H54 (cell line): ENCODE measurements at regions not wholly inside any gene's neighbourhood (a gene's known extent, or its start where the extent isn't known, plus 50 kb on each side); places are given as distances from the start of the nearest gene placed in this dataset.

Experiments
- DNase-seq: peaks from one replicate; pipeline ENCODE4 v3.0.0; 2011; ENCODE audit warnings: low spot score, mixed read lengths; ENCODE audit not compliant: insufficient read length
- FAIRE-seq: peaks from 3 replicates; lab custom pipeline; 2011; peaks lifted over from hg19 to GRCh38; lab: Jason Lieb, UNC
- POLR2A ChIP-seq: IDR thresholded peaks from 2 replicates; pipeline ENCODE4 v1.6.1; 2011; ENCODE audit warnings: low read depth, mild to moderate bottlenecking, low read length

DNA sequence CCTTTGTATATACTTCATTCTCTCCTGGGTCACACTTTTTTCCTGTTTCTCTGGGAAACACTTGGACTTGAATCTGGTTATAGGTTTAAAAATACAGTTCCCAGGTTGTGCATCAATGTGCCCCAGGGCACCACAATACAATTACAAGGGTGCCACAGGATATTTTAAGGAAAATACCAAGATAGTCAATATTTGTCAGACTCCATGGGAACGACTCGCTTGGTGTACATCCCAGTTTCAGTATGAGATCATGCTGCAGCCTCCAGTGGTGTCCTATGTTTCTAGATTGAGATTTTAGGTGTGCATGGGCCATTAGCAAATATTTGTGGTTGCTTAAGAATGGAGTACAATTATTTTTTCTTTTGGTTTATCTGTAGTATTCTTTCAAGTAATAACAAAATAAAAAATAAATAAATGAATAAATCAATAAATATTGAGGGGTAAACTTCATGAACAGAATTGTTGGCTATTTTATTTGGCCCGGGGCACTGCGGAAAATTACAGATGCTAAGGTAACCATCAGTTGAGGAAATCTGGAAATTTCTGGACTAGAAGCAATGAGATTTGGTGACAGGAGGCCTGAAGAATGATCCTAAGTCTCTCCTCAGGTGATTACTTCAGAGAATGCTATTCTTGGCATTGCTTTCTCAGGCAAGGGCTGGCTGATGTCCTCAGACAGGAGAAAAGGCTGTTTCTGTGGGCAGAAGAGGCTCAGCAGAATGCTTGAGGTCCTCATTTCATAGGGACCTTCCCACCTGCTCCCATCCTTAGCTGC, 649.3 kb upstream of the SOX11 start:
- TF ChIP-seq POLR2A, result no peak
- FAIRE-seq (no peak), DNase-seq (no peak)

DNA sequence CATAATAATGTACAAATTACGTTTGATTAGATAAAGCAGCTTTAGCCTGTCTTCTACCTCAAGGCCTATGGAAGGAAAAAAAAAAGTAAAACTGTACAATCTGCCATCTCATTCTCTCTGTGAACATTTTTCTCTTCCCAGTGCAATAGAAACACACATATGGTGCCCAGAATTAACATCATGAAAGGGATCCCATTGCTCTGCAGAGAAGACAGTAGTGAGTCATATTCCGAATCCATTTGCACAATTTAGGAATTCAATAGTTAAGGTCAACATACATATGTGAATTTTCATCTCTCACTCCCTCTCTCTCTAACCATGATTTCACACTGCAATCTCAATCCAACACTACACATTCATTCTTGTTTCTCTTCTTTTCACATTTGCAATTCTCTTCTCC, 640.9 kb upstream of the SOX11 start:
- DNase-seq, result no peak
- no peak for FAIRE-seq
- no peak for TF ChIP-seq POLR2A

DNA sequence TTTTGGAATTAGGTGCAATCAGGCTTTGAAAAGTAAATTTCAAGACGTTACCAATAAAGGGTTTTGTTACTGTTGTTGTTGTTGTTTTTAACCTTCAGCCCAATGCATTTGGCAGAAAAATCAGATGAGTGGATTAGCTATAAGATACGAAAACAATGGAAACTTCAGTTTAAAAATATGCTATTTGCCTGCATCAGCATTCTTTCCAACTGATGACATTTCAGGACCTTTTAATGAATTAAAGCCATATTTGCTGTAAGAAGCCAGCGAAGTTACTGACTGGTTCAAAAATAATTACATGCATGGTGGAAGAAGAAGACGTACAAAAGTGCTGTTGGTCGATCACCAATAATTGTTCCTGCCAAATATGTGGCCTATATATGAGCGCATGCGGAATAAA, 639.3 kb upstream of the SOX11 start:
- FAIRE-seq, result no peak
- TF ChIP-seq POLR2A, result no peak
- DNase-seq, result no peak

DNA sequence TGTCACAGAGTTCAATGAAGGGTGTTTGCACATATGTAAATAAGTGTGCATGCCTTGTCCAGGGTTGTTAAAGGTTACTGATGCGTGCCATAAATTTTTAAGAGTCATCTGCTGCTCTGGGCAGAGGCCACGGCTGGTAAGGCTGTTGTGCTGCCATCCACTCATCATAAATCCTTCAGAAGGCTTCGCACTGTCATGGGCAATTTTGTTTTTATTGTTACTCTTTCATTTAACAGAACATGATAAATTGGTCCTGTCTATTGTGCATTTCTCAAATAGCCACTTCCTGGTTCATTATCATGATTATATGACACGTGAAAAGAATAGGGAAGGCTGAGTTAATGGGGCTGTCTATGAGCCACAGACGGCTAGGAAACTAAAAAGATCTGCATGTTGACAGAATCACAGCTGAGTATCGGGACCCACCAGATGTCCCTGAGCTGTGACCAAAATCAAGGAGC, 634.3 kb upstream of the SOX11 start:
- DNase-seq (no peak), FAIRE-seq (no peak)
- no peak for TF ChIP-seq POLR2A

DNA sequence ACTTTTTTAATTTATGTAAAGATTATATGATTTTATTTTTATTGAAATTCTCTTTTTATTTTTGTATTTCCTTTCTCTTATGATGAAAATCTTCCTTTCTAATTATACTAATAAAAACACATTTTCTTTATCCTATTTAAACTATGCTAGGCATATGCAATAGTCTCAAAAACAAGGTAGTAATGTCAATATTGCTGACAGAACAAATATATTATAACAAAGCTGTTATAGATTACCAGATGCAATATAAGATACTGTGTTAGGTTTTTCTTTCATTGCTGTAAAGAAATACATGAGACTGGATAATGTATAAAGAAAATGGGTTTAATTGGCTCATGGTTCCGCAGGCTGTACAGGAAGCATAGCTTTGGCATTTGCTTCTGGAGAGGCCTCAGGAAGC, 631.2 kb upstream of the SOX11 start:
- no peak for TF ChIP-seq POLR2A
- FAIRE-seq, result no peak
- no peak for DNase-seq

DNA sequence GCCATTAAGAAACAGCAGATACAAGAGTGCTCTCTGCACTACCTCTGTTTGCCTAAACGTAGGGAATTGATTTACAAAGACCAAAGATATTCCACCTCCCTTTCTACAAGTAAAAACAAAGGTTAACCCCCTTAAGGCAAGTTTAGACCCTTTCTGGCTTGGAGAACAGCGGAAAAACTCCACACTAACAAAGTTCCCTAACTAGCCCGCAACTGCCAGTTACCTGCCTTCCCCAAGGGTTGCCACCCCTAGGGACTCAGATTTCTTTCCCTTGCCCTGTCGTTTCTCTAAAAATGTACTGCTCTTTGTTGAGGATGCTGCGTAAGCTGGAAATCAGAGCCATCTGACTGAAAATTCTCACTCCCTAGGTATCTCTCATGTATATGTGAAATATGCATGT, 627.5 kb upstream of the SOX11 start:
- TF ChIP-seq POLR2A, result no peak
- DNase-seq (no peak), FAIRE-seq (no peak)

DNA sequence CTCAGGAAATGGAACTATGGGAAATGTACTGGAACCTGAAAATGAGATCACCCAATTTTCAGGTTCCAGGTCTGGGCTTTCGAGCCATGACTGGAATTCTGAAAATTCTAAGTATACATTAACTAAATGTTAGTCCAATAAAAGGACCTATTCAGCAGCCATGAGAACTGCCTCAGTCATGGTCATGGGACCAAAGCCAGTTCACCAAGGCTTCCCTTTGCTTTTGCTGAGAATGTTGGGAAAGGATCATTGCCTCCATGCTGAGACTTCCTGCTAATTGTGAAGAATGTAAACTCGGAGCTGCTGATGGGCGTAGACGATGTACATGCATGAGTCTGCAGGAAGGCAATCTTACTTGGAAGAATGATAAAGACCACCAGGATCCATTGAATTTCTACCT, 624.4 kb upstream of the SOX11 start:
- DNase-seq (no peak), FAIRE-seq (no peak)
- TF ChIP-seq POLR2A, result no peak

DNA sequence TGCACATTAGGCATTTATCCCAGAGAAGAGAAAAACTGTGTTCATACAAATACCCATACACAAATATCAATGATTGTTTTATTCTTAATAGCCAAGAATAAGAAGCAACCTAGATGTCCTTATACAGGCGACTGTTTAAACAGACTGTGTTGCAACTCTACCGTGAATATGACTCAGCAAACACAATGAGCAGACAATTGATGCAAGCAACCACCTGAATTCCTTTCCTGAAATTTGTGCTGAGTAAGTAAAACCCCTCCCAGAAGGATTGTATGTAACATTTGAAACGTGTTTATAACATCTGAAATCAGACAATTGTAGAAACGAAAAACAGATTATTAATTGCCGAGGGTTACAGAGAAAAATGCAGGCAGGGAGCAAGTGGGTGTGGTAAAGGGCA, 621.9 kb upstream of the SOX11 start:
- TF ChIP-seq POLR2A, result no peak
- no peak for DNase-seq
- FAIRE-seq, result no peak

DNA sequence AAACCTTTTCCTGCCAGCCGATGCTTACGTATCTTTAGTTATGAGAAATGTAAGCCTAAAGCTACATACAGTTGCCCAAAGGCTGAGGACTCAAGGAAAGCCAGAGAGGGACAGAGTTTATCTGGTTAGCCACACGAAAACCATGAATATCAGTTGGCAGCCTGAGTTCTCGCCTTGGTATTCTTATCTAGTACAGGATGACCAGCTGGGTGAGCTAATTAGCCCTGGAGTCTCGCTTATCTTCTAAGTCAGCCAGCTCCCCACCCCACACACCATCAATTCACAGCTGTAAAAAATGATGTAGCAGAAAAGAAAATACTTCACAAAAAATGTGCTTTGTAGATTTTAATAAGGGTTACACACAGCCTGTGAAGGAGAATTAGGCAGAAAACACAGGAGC, 617.5 kb upstream of the SOX11 start:
- TF ChIP-seq POLR2A, result no peak
- FAIRE-seq (no peak), DNase-seq (no peak)

DNA sequence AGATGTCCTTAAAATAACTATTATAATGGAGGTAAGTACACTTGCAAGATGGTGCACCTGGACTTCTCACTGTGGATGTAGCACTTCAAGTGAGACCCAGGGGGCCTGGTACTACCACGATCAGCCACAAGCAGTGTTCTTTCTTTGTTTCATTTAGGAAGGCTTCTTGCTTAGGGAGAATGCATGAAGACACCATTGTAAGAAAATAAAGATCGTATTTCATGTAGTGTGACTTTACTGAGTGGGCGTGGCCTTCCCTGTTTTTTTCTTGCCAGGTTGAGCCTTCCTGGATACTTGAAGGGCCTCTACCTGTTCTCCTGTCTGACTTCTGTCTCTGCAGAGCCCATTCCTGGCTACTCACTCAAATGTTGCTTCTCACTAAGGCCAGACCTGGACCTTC, 615.6 kb upstream of the SOX11 start:
- DNase-seq, result no peak
- no peak for TF ChIP-seq POLR2A
- FAIRE-seq, result no peak

DNA sequence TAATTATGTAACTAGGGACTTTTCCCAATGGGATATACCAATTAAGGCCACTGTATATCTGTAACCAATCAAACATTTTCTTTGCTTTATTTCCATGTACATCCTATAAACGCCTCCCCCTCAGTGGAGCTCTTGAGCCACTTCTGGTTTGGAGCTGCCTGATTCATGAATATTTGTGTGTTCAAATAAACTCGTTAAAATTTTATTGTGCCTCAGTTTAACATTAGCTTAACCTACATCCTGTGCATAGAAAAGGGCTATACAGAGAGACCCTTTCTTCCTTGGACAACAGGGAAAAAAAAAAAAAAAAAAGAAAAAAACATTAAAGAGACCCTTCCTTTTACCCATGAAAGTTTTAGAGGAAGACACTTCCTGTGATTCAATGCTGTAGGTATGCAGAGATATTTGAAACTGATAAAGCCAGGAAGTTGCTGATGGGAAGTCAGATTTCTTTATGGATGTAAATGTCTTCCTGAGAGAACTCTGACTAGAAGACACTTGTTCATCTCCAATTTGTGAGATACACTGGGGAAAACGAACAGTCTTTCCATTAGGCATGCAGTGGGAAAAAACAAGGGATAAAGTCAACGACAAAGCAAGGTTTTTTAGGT, 614.6 kb upstream of the SOX11 start:
- TF ChIP-seq POLR2A, result no peak
- FAIRE-seq, result no peak
- no peak for DNase-seq

DNA sequence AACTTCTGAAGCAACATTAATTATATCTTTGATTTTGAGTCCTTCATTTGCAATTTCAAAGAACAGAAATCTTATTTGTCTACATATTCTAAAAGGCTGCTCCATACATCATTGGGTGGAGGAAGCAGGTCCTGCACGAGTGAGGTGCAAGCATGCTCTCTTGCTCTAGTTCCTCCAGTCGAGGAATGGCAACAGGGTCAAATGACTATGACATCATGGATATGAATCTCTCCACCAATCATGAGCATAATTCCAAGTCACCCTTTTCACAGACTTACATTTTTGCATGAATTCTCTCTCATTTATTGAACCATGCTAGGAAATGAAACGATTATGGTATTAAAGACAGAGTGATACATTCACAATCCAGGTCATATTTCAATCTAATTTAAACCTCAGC, 608.8 kb upstream of the SOX11 start:
- FAIRE-seq, result no peak

DNA sequence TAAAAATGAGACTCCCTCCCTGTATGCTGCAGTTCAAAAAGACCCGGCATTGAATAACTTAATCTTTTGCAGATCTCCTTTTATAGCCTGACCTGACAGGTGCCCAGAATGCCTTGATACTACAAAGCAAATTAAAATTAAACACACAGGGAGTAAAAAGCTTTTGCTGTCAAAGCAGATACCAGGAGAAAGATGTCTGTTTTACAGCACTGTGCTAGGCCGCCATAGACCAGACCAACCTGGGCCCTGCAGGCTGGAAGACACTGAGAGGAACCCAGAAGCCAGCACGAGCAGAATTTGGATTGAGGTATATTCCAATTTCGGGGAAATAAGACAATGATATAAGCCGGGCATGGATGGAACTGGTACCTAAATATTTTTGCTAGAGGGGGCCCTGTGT, 602.8 kb upstream of the SOX11 start:
- no peak for TF ChIP-seq POLR2A
- DNase-seq, result no peak
- no peak for FAIRE-seq

More for the DNA sequence above, 608.8 kb upstream of the SOX11 start:
- no peak for TF ChIP-seq POLR2A
- DNase-seq, result no peak

DNA sequence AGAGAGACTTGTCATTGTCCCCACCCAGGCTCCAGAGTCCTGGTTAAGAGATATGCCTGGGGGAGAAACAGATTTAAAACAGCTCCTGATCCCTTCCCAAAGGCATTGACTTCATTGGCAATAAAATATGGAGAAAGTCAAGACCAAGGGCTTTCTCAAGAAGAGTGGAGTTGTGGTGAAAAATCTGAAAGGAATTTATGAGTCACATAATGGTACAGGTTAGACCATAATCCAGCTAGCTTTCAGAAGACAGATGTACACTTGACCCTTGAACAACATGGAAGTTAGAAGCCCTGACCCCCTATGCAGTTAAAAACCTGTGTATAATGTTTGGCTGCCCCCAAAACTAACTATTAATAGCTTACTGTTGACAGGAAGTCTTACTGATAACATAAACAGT, 599.1 kb upstream of the SOX11 start:
- TF ChIP-seq POLR2A, result no peak
- FAIRE-seq (no peak), DNase-seq (no peak)

DNA sequence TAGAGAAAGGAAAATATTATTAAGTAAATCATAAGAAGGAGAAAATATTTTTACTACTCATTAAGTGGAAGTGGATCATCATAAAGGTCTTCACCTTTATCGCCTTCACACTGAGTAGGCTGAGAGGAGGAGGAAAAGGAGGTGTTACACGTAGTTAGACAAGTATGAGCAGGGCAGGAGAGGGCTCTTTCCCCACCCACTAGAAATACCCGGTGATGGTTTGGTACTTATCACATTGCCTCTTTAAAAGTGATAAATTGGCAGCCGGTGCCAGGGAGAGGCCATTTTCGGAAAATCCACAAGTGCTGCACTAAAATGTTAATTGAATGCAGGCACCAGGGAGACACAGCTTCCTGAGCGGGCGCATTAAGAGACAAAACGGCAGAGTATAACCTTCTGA, 598.7 kb upstream of the SOX11 start:
- no peak for FAIRE-seq
- DNase-seq, result no peak
- TF ChIP-seq POLR2A, result no peak
